ENCODE measurements at regions not wholly inside any gene's neighbourhood (a gene's known extent, or its start where the extent isn't known, plus 50 kb on each side); places are given as distances from the start of the nearest gene placed in this dataset.
A peak's percentile ranks its signal among the peaks of the same experiment; 100 is the strongest.

DNA sequence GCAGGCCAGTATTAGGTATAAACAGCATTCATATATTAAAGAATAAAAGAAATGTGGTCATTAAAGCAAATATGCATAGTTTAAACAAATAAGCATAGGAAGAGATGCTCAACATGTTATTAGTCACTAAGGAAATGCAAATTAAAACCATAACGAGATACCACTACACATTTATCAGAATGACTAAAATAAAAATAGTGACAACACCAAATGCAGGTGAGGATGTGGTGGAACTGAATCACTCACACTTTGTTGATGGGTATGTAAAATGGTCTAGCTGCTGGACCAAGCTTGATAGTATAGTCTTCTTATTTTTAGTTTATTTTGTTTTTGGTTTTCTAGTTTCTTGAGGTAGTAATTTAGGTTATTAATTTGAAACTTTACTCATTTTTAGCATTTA lies 242.9 kb downstream of the HGF start:
- DNase-seq (ENCODE audit: low read depth in 2 of 2) = no peak
- no peak overlapping the region for H3K4me3 ChIP-seq (replicated peaks in 1 of 2; ENCODE audit: low read depth in 2 of 2, low read length in 2 of 2)
- TF ChIP-seq, protein P1, sequence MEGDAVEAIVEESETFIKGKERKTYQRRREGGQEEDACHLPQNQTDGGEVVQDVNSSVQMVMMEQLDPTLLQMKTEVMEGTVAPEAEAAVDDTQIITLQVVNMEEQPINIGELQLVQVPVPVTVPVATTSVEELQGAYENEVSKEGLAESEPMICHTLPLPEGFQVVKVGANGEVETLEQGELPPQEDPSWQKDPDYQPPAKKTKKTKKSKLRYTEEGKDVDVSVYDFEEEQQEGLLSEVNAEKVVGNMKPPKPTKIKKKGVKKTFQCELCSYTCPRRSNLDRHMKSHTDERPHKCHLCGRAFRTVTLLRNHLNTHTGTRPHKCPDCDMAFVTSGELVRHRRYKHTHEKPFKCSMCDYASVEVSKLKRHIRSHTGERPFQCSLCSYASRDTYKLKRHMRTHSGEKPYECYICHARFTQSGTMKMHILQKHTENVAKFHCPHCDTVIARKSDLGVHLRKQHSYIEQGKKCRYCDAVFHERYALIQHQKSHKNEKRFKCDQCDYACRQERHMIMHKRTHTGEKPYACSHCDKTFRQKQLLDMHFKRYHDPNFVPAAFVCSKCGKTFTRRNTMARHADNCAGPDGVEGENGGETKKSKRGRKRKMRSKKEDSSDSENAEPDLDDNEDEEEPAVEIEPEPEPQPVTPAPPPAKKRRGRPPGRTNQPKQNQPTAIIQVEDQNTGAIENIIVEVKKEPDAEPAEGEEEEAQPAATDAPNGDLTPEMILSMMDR (IDR thresholded peaks at IDR 0.05; ENCODE audit: low read depth, low read length) = no peak

DNA sequence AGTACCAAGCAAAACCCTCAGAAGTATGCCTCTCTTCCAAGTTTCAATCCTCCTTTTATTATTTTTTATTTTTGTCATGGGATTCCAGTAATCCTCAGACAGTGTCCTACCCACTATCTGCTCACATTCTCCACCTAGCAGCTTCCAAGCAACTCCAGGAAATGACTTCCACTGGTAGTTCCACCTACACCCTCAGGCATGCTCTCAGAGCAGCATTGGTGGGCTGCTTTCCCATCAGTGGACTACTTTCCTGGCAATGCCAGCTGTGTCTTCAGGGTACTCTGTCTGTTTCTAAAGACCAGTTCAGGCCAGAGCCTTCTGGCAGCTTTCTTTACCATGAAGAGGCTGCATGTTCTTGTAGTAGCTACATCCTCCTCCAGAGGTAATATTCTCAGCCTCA lies 244.0 kb downstream of the HGF start:
- H3K4me3 ChIP-seq (replicated peaks in 1 of 2; ENCODE audit: low read depth in 2 of 2, low read length in 2 of 2) = no peak overlapping the region
- peak in 1 of 2 donors; percentile 39 for DNase-seq (ENCODE audit: low read depth in 2 of 2)
- TF ChIP-seq, protein P1 (IDR thresholded peaks at IDR 0.05; ENCODE audit: low read depth, low read length) = no peak

DNA sequence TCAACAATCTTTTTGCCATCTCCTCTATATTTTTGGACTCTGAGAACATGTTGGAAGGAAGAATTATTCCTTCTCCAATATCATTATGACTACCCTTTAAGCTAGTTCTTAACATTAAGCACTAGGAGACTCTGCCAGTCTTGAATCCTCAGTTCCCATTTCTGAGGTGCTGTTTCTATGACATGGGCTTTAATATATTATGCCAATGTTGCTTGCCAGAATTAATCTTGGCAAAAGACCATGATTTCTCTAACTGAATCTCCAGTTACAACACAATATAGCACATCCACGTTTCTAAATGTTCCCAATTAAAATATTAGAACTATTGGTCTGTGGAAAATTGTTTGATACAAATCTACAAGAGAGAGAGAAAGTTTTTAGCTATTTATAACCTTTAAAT lies 250.0 kb downstream of the HGF start:
- DNase-seq (ENCODE audit: low read depth in 2 of 2) = peak in 1 of 2 donors; percentile 59
- TF ChIP-seq, protein P1 (IDR thresholded peaks at IDR 0.05; ENCODE audit: low read depth, low read length) = no peak

DNA sequence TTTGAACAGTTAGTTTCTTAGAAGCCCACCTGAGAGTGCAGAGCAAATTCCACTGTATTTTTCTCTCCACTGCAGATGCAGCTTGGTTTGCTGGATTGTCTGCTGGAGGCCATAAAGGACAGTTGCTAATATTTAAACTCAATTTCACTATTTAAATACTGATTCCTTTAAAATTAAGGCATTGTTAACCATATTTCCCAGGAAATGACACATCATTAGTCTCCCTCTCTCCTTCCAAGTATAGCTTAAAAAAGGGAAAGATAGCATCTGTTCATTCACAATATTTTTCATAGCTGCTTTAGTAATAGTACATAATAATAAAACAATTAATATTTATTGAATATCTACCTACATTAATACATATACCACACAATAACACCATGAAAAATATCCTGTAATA lies 252.9 kb downstream of the HGF start:
- no peak overlapping the region for H3K4me3 ChIP-seq (replicated peaks in 1 of 2; ENCODE audit: low read depth in 2 of 2, low read length in 2 of 2)
- TF ChIP-seq, protein P1 (IDR thresholded peaks at IDR 0.05; ENCODE audit: low read depth, low read length) = no peak
- peak in 1 of 2 donors; percentile 59 for DNase-seq (ENCODE audit: low read depth in 2 of 2)

More for the DNA sequence above, 250.0 kb downstream of the HGF start:
- H3K4me3 ChIP-seq (replicated peaks in 1 of 2; ENCODE audit: low read depth in 2 of 2, low read length in 2 of 2) = no peak overlapping the region

DNA sequence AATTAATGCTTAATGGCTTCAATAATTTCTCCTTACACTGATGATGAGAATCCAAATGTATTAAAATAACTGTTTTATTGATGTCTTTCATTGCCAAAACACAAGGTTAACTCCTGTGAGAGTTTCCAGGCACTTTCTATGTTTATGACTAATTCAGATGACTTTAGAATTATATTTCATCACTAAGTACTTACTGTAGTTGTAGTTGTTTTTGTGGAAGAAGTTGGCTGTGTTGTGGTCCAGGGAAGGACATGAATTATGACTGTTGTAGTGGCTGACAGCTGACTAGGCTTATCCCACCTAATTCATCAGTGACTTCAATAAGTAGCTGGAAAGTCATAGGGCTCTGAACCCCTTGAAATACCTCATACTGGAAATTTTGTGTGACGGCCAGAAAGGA lies 254.8 kb downstream of the HGF start:
- peak; percentile 26 to 73 for DNase-seq (ENCODE audit: low read depth in 2 of 2)
- TF ChIP-seq, protein P1 (IDR thresholded peaks at IDR 0.05; ENCODE audit: low read depth, low read length) = no peak
- H3K4me3 ChIP-seq (replicated peaks in 1 of 2; ENCODE audit: low read depth in 2 of 2, low read length in 2 of 2) = no peak overlapping the region

DNA sequence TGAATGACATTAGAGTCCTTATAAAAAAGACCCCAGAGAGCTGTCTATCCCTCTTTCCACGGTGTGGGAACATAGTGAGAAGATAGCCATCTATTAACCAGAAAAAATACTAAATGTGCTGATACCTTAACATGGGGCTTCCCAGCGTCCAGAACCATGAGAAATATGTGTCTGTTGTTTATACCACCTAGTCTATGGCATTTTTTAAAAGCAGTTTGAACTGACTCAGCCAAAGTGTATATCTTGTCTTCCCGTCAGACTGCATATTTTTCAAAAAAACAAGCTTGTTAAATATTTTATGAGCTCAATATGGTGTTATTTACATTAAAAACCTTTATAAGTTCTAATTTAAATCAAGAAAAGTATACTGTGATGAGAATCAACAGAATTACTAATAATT lies 255.3 kb downstream of the HGF start:
- DNase-seq (ENCODE audit: low read depth in 2 of 2) = no peak
- H3K4me3 ChIP-seq (replicated peaks in 1 of 2; ENCODE audit: low read depth in 2 of 2, low read length in 2 of 2) = no peak overlapping the region
- TF ChIP-seq, protein P1 (IDR thresholded peaks at IDR 0.05; ENCODE audit: low read depth, low read length) = no peak

DNA sequence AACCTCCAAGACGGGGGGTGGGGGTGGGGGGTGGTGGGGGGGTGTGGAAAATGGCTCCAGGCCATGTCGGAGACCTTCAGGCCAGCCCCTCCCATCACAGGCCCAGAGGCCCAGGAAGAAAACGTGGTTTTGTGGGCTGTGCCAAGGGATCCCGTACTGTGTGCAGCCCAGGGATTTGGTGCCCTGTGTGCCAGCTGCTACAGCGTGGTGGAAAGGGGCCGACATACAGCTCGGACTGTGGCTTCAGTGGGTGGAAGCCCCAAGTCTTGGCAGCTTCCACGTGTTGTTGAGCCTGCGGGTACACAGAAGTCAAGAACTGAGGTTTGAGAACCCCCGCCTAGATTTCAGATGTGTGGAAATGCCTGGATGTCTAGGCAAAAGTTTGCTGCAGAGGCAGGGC lies 259.7 kb downstream of the HGF start:
- H3K4me3 ChIP-seq (replicated peaks in 1 of 2; ENCODE audit: low read depth in 2 of 2, low read length in 2 of 2) = no peak overlapping the region
- no peak for DNase-seq (ENCODE audit: low read depth in 2 of 2)
- TF ChIP-seq, protein P1 (IDR thresholded peaks at IDR 0.05; ENCODE audit: low read depth, low read length) = no peak

Measured in cardiac fibroblast (primary cell).